HG02763 (cell line): ENCODE measurements at regions not wholly inside any gene's neighbourhood (a gene's known extent, or its start where the extent isn't known, plus 50 kb on each side); places are given as distances from the start of the nearest gene placed in this dataset.

Experiments used
- ATAC-seq: cut with Tn5 transposase; IDR thresholded peaks from one replicate; pipeline ENCODE4 v1.9.1; 2021; ENCODE audit warnings: mild to moderate bottlenecking, moderate library complexity; ENCODE audit not compliant: unreplicated experiment

DNA sequence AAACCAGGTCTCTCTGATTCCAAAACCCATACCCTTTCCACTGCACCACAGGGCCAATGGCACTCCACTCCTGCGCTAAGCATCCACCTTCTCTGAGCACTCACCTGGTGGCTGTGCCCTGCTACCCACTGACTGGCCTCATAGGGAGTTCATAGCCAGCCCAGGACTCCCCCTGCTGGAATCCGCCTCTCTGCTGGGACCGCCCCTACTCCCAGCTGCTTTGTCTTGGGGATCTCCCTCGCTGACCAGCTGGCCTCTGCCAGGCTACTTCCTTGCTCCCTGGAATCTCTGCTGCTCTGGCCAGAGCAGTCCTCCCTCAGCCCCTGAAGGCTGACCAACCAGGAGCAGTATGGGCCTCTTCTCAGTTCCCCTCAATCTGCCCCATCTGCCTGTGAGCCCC, 129.7 kb downstream of the FAXC start:
- ATAC-seq = peak; percentile 89

DNA sequence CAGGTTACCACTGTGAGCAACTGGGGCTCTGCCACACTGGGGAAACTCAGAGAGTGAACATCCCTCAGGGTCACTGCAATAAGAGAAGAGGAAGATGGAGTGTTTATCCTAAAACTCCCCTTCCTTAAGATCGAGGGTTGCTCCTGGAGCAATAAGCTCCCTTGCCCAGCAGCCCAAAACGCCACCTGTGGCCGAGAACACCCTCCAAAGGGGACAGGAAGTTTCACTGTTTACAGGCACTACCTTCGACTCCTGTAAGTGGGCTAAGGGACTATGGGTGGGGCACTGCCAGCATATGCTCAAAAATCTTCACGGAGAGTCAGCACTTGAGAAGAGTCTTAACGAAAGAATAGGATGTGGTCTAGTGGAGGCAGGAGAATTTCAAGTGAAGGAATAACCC, 132.5 kb downstream of the FAXC start:
- ATAC-seq = no peak

DNA sequence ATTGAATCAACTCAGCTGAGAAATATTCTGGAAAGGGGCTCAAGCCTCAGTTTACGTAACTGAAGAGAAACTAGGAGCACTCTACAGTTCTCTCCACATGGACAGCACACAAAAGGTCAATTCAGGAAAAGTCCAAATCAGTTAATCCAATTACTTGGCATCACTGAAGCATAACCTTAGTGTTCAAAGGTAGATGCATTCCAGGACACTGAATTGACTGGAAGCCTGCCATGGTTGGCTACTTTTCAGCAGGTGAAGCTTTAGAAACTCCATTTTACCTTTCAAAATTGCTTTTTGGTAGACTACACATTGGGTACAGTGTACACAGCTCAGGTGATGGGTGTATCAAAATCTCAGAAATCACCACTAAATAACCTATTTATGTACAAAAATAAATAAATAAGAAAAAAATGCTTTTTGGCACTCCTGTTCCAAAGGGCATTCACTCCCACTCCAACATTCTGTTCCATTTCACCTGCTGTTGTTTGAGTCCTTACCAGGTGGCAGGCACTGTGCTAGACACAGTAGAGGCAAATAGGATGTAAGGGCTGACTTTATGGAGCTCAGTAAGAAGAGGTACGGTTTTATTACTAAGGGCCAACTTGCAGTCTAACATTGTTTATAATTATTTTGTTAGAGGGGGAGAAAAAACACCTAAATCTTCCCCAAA, 153.4 kb downstream of the FAXC start:
- no peak for ATAC-seq

DNA sequence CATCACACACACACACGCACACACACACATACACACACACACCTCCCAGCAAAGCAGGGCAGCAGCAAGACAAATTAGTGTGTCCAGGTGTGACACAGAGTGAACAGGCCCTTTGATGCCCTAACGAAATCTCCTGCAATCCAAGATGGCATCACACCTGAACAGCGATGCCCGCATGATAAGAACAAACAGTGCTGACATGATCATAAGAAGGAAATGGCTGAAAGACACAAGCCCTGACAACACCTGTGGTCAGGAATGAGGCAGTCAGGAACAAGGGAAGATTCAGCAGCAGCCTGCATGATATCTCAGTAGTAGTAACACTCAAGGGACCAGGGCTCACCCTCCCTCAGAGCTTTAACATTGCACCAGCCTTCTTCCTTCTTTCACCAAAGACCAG, 156.9 kb downstream of the FAXC start:
- ATAC-seq = no peak

DNA sequence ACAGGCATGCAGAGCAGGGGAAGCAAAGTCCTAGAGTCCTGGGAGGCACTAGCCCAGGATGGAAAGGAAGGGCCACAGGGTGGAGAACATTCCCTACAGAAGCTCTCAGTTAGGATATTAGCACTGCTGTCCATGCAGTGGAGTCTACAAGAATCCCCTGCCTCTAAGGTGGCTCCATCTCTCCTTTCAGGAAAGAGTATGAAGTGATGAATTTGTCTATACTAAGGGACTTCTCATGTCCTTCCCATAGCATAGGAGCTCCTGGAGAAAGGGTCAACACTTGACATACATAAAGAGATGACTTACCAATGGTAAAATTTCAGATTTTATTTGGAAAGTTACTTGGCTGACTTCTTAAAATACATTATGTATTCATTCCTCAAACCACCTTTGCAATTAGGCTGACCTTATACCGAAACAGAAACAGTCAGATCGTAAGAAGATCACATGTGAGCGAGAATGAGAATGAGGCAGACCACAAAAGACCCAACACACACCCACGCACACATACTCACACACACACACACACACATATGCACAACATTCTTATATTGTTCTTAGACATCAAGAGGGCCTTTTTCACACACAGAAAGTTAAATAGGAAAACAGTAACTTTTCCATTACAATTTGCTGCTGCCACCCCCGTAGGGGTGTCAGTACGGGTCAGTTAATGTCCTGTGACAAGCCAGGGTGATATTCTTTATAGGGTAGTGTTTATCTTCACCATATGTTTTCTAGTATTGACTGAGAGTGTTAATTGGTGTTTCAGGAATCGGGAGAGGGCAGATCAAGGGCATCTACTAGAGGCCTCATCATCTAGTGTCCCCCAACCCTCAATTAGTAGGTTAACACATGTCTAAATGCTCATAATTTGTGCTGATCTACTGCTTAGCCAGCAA, 159.4 kb downstream of the FAXC start:
- peak; percentile 97 for ATAC-seq

DNA sequence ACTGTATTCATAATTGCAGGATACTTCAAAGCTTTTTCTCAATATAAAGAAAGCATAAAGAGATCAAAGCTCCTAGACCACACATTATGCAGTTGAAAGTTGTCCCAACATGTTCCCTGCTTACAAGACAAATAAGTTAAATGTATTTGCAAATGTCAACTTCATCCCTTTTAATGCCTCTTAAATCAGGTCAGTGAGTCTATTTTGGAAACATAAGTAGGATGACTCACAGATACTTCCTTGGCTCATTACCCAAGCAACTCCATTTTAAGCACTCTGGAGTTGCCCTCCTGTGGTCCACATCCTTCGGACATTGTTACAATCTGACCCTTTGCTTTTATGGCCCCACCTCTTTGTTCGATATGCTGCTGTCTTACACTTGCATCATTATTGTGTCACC, 162.0 kb downstream of the FAXC start:
- no peak for ATAC-seq

DNA sequence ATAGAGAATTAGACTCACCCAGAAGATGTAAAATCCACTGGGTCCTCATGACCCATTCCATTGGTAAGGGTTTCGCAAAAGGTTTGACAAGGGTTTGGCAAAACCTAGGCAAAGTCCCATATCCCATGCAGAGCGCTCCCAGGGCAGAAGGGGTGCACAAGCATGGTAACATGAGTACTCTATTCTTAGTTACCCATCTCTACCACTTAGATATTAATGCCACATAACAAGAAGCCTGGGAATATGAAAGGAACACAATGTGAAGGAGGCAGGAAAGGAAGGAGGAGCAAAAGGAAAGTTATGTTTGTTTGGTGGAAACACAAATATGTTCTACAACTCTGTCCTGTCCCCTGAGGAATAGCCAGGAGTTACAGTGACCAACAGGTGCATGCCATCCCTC, 163.1 kb downstream of the FAXC start:
- no peak for ATAC-seq

DNA sequence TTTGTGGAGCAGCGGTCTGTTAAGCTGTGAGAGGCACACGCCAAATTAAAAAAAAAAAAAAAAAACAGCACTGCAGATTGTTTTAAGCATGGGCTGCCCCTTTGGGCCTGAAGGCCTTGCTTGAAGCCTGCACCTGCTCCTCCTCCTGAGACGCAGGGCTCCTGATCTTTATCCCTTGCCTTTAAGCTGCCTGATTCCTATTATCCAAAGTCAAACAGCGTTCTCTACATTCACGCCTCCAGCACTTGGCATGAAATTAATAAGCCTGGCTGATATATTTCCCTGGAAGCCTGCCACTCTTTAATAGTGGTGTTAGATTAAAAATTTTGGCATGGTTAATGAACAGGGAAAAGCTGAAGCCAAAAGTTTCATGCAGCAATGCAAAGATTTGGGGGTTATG, 163.9 kb downstream of the FAXC start:
- no peak for ATAC-seq

DNA sequence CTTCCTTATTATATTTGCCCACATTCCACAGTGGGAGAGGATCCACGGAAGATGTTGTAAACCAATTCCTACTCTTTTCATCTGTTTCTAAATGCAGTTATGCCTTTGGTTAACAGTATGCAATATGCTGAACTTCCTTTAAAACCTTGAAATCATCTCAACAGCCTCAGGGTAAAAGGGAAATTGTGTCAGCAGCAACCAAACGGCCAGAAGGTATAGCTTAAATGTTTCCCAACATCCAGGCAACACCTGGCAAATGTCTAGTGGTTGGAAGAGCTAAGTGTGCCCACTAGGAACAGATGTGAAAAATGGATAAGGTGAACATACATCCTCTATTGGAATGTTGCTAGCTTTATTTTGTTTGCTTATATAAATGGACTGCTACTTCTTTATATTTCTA, 164.8 kb downstream of the FAXC start:
- ATAC-seq = no peak

DNA sequence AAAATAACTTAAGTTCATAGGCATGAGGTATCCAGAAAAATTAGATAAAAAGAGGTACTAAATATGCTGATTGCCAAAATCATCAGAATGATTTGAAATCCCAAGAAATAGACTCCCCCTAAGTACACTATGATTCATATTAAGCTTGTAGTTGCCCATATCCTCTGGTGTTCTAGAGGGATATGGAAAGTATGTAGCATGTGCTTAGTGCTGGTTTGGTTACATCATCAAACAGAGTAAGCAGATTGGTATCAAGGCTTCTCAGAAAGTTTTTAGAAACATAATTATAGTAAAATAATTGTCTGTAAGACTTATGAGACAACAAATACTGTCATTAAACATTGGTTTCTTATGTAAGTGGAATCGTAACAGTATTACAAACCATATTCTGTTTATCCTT, 166.4 kb downstream of the FAXC start:
- ATAC-seq = no peak

DNA sequence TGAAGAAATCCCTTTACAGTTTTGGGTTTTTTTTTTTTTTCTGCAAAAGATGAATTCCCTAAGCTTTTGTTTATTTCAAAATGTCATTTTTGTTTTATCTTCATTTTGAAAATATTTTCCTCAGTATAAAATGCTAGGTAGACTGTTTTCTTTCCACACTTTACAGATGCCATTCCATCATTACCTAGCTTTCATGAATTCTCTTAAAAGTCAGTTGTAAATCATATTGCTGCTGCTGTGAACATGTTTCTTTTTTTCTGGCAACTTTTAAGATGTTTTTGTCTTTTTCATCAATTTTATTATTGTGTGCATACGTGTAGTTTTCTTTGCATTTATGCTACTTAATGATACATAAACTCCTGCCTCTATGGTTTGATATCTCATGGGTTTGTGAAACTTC, 168.3 kb downstream of the FAXC start:
- ATAC-seq = no peak

DNA sequence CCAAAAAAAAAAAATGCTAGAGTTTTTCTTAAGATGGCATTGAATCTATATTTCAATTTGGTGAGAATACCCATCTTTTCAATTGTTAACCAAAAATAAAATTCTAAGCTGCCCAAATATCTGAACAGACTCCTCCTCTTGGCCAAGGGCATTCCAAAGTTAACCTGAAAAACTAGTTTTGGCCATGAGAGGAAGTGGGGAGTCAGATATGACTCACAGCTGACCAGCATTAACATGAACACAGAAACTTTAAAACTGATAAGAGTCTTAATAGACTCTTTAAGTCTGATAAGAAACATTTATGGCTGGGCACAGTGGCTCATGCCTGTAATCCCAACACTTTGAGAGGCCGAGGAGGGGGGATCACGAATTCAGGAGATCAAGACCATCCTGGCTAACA, 171.3 kb downstream of the FAXC start:
- no peak for ATAC-seq

DNA sequence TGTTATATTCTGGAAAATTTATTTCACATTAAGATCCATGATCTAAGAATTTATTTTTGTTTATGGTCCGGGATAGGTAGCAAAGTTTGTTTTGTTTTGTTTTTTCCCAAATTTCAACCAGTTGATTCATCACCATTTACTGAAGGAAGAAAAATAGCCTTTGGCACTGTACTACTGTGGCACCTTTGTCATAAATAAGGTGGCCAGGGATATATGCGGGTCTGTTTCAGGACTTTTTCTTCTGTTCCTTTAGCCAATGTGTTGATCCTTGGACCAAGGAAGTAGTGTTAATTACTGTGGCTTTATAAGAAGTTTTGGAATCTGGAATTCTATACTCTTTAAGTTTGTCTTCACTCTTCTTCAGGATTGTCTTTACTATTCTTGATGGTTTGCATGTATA, 171.7 kb downstream of the FAXC start:
- no peak for ATAC-seq

DNA sequence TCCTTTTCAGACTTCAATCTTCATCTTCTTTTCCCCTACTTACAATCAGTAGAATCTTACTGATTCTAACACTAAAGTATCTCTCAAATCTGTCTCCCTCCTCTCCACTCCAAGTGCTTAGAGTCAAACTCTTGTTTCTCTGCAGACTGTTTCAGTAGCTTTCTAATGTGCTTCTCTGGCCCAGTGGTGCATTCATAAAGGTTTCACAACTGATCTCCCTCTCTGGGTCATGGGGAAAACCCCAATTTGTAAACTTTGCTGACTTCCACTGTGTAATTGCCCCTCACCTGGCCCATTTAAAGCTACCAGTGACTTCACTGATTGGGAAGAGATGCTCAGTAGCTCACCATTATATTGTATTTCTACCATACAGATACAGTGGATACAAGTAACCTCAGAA, 183.6 kb downstream of the FAXC start:
- peak; percentile 77 for ATAC-seq

DNA sequence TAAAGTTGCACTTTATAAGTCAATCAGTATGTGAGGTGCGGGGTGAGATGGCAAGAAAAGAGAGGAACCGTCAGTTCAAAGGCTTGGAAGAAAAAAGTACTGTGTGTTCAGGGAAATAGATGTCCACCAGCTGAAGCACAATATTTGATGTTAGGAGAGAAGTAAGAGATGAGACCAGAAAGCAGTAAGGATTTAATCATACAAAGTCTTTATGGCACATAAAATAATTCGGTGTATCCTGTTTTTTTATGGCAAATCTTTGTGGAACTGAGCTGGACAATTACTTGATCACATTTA, 197.2 kb downstream of the FAXC start:
- ATAC-seq = no peak

DNA sequence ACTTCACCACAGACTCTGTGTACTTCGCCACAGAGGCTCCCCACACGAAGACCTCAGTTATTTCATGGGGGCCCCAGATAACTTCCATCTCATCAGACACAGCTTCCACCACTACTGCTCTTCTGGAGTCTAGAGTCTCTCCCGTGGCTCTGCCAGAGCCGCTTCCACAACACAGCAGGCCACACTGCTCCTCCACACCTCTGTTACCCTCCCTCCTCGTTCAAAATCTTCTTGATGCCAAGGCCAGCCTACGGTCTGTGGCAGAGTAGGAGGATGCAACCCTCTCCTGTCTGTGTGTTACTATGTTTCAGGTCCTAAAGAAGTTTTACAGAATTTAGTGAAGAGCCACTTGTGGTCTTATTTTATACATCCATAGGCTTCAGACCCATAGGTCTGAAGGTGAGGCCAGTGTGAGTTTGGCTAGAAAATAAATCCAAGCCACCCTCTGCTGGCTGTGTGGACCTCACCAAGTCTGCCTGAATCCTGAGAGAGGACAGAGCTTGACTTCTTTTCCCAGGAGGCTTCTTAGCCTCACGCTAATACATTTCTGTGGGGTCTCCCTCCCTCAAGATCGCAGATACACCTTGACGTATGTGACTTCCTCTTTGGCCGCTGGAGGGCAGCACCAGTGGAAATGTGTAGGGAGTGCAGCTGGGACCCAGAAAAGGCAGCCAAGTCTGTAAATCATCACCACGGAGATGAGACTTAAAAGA, 197.7 kb downstream of the FAXC start:
- peak; percentile 90 for ATAC-seq

DNA sequence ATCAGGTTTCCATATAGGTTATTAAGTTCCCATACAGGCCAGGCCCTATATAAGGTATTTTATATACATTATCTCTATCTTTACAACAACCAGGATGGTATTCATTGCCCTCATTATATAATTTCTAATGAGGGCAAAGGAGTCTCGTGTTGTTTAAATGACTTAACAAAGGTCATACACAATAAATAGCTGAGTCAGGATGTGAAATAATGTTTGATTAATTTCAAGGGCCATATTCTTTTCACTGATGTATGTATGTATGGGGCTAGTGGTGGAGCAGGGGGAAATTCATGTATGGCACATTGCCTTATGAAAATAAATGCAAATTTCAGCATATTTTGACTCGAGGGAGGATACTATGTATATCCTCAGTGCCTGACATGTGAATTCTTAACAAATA, 200.7 kb downstream of the FAXC start:
- no peak for ATAC-seq

DNA sequence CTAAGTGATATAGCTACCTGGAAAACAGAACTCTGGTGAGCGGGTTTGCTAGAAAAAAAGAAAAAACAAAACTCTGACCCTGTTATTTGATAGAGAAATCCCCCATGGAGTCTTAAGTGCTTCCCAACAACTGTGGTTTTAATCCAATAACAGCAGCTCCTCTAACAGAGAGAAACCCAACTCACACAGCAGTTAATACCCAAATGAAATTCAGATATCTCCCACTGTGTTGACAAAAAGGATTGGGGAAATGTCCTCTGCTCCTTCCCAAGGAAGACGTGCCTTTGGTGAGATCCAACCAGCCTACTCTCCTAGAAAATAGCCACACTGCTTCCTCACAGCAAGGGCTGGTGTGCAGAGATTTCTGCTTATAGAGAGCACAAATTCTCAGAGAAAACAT, 200.4 kb upstream of the FBXL4 start:
- ATAC-seq = no peak

DNA sequence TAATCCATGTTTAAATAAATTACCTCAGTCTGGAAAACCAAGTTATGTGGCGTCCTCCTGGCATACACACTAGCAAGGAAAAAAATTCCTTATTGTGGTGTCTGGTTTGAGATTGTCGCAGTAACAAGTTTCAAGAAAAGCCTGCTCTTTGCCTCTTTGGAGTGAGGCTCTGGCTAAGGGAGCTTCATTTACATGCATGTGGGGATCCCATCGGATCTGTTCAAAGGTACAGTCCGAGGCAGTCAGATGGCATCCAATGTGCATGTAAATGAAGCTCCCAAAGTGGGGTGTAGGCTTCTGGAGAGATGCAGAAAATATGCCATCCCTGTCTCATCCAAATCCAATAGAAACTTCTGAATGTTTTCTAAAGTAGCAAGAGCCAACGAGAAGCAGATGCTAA, 199.5 kb upstream of the FBXL4 start:
- no peak for ATAC-seq

DNA sequence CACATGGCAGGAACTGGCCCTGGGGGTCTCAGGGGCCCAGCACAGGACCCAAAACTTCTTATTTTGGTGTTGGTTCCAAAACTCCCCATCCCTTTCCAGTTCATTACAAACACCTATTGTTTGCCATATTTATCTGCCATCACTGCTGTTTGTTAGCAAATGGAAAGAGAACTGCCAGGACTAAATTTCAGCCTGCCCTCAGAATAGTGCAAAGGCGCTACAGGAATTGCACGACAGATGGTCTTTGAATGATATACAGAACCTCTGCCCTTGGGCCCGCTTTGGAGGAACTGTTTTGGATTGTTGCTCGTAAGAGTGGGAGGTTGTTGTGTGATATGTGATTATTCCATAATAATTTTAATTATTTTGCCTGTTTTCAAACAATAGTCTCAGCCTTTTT, 199.0 kb upstream of the FBXL4 start:
- no peak for ATAC-seq

DNA sequence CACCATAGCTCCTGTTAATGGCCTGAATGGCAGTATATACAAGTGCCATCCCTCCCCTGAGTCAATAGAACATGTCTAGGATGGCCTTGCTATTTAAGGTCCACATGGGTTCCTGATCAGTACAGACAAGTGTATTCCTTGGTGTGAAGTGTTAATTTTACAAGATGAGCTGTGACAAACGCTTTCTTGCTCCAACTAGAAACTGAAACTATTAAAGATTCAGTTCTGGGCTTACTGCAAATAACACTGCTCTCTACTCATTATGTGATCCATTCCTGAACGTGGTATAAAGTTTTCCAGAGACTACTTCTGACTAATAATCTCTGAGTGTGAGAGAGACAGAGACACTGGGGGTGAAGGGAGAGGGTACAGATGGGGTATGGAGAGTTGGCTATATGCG, 198.0 kb upstream of the FBXL4 start:
- no peak for ATAC-seq
